NAMALWA (cell line): ENCODE measurements at regions not wholly inside any gene's neighbourhood (a gene's known extent, or its start where the extent isn't known, plus 50 kb on each side); places are given as distances from the start of the nearest gene placed in this dataset.
"Not testable (repeated sequence)": the region's sequence is repeated elsewhere in the genome, so short reads cannot be mapped to it uniquely, and the experiment has no call there.

ENCODE experiments used
- DNase-seq: peaks from one replicate; pipeline ENCODE4 v3.0.0-alpha.2; 2015; ENCODE audit warnings: low spot score

DNA sequence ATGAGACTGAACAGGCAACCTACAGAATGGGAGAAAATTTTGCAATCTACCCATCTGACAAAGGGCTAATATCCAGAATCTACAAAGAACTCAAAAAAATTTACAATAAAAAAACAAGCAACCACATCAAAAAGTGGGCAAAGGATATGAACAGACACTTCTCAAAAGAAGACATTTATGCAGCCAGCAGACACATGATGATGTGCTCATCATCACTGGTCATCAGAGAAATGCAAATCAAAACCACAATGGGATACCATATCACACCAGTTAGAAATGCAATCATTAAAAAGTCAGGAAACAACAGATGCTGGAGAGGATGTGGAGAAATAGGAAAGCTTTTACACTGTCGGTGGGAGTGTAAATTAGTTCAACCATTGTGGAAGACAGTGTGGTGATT lies 51.7 kb upstream of the PAXBP1 start:
- DNase-seq = not testable (repeated sequence)

DNA sequence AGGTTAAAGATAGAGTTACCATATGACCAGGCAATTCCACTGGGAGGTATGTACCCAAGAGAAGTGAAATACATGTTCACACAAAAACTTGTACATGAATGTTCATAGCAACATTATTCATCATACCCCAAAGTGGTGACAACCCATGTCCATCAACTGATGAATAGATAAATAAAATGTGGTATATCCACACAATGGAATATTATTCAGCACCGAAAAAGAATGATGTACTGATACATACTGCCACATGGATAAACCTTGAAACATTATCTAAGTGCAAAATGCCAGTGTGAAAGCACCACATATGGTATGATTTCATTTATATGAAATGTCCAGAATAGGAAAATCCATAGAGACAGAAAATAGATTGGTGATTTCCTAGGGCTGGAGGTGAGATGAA lies 53.4 kb upstream of the PAXBP1 start:
- DNase-seq = no peak

DNA sequence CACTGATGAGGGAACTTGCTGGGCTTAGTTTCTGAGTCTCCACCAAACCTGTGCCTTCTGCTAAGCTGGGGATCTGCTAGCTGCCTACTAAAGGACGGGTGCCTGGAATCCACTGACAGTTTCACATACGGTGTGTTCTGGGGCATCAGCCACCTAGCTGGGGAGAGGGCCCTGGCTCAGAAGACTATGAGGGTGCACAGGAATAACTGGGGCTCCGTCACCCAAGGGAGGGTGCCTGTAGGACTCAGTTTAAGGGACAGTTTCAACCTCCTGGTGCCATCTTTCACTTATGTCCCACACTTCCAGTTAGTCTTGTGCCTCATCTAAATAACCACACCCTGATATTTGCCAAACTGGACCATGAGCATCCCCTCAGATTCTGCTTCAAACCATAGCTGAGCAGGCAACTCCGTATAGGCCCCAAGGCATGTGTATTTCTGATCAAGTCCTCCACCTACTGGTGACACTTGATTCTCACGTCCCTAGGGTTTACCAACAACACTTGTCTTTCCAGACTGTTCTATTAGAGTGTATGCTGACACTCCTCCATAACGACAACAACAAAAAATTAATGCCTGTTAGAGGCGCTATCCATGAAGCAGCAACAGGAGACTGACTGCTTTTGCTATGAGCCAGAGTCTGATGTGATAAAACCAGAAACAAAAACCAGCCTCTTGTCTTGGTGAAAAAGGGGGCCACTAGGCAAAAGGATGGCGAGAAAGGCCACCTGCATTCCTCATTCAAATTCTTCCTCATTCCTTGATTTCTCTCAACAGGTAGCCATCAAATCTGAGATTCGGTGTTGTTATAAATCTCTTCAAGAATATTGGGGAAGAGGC lies 55.0 kb upstream of the PAXBP1 start:
- peak; percentile 74 for DNase-seq

DNA sequence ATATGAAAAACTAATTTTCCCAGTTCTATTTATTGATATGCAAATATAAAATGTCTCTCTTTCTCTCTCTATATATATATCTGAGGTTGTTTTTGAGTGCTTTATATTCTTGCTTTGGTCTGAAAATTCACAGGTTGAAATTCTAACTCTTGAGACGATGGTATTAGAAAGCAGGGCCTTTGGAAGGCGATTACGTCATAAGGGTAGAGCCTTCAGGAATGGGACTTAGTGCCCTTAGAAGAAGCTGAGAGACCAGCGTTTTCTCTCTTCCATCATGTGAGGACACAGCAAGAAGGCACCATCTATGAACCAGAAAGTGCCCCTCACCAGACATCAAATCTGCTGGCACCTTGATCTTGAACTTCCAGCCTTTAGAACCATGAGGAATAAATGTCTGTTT lies 57.4 kb upstream of the PAXBP1 start:
- no peak for DNase-seq

DNA sequence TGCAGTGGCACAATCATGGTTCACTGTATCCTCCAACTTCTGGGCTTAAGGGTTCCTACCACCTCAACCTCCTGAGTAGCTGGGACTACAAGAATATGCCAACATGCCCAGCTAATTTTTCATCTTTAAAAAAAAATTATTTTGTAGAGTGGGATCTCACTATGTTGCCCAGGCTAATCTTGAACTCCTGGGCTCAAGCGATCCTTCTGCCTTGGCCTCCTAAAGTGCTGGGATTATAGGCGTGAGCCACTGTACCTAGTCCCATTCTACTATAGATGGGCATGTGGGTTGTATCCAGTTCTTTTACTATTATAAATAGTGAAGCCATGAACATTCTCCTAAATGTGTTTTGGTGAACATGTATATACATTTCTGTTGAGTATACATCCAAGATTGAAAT lies 57.9 kb upstream of the PAXBP1 start:
- no peak for DNase-seq

DNA sequence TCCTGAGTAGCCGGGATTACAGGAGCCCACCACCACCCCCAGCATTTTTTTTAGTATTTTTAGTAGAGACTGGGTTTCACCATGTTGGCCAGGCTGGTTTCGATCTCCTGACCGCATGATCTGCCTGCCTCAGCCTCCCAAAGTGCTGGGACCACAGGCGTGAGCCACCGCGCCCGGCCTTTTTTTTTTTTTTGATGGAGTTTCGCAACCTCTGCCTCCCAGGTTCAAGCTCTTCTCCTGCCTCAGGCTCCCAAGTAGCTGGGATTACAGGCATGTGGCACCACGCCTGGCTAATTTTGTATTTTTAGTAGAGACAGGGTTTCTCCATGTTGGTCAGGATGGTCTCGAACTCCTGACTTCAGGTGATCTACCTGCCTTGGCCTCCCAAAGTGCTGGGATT lies 60.2 kb upstream of the PAXBP1 start:
- not testable (repeated sequence) for DNase-seq

DNA sequence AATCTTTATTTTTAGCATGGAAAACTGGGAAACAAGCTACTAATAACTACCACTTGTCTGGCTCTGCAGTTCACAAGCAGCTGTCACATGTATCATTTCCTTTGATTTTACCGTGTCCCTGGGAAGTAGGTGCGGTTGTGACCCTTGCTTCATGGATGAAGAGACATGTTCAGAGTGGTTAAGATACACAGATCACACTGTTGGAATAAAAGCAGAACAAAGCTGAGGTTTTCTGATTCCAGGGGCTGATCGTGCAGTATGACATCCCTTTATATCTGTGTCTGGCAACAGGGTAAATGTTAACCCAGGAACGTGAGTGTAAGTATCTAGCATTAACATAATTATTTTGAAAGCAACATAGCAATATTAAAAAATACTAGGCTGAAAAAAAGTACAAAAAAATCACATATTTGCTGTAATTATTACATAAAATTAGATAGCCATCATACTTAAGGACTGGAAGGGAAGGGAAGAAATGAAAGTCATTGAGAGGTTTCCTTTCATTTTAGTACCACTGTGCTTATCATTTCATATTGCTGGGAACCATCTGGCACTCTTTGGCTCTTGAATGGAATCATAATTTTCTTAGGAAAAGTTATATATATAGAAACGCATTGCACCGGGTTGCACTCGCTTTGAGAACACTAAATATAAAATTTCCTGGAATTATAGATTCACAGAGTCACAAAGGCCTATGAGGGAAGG lies 62.8 kb upstream of the PAXBP1 start:
- DNase-seq = no peak

DNA sequence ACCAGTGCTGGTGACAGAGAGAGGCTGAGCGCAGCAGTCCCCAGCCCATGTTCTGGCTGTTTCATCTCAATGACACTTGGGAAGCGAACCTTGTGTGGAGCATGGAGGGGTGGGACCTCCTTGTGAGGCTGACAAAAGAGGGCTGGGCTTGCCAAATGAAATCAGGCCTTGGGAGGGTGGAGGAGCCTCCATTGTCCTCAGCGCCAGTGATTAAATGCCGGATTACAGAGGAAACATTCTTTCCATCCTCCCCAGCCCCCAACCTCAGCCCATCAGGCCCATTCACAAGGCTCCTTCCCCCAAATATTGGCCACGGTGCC lies 63.3 kb upstream of the PAXBP1 start:
- no peak for DNase-seq

DNA sequence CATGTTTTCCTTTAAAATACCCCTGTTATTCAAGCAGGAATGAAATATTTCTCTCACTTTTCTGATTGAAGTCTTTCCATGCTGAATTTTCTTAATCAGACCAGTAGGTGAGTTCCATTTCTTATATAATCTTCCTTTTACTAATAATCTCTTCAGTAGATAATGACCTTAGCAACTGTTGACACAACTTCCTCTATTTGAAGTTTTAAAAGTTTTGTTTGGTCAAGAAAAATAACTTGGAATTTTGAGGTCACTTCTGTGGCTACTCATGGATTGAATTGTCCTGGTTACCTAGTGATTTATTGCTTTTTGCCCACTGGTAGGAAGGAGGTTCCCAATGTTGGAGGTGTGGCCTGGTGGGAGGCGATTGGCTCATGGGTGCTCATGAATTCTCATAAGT lies 70.6 kb upstream of the PAXBP1 start:
- DNase-seq = no peak

DNA sequence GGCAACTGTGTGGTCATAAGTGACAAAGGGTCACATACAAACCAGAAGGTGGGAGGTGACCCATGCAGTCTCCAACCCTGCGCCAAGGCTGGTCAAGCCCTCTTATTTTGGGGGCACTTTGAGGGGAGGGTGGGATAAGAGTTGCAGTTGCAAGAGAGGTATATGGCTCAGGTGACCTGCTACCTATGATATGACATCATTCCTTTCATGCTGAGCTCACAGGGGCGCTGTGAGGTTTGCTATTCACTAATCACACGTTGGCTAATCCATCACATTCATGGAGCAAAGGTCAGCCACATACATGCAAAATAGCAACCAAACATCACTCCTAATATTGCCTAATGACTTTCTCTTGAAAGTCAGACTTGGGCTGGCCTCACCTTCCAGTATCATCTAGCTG lies 72.0 kb upstream of the PAXBP1 start:
- DNase-seq = no peak

DNA sequence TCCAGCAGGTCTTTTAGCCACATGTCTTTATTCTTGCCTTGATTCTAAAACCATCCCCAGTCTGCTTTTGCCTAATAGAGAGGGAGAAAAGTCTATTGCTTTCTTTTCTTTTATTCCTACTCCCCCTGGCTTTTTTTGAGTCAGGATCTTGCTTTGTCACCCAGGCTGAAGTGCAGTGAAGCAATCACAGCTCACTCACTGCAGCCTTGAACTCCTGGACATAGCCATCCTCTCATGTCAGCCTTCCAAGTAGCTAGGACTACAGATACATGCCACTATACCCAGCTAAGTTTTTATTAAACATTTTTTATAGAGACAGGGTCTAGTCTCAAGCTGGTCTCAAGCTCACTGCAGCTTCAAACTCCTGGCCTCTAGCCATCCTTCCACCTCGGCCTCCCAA lies 72.5 kb upstream of the PAXBP1 start:
- DNase-seq = no peak

DNA sequence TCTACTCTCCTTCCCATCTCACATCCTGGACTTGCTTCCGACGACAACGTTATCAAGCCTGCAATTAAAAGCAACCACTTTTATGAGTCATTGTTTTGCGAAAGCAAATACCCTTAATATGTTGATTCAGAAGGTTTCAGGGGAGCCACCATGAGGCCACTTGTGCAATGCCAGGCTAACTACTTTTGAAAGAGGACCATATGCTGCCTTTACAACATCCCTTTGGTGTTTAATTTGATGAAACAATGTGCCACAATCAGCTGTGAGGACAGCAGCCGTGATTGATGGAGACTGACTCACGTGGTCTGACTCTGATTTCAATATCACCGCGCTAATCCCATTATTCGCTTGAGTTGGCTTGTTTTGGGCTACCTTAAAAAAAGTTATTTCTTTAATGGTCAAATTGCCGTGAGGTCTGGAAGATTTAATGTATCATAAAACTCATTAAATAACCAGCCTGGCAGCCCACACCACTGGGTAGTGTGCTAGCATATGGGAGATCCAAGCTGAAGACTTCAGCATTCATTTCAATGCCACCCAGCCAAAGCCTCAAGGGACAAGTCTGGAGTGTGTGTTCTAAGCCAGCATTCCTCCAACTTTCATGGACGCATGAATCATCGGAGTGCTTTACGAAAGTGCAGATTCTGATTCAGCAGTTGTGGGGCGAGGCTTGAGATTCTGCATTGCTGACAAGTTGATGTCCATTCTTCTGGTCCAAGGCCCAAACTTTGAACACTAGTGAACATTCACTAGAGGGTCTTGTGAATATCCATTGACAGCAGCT lies 73.3 kb upstream of the PAXBP1 start:
- peak; percentile 8 for DNase-seq

DNA sequence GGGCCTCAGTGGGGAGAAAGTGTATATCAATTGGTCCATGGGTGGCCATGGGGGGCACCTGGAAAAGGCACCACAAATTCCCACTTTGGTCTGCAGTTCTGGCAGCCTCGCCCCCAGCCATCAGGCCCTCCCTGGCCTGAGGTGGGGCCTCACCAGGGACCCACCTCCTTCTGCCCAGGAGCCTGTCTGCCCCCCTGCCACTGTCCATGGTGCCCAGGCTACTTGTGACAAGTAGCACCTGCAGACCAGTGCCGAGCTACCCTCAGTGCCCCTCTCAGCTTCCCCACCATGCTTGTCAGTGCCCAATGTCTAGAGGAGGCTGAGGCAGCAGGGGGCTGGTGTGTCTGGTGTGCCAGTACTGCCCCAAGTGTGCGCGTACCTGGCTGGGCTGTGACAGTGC lies 87.1 kb upstream of the PAXBP1 start:
- no peak for DNase-seq

DNA sequence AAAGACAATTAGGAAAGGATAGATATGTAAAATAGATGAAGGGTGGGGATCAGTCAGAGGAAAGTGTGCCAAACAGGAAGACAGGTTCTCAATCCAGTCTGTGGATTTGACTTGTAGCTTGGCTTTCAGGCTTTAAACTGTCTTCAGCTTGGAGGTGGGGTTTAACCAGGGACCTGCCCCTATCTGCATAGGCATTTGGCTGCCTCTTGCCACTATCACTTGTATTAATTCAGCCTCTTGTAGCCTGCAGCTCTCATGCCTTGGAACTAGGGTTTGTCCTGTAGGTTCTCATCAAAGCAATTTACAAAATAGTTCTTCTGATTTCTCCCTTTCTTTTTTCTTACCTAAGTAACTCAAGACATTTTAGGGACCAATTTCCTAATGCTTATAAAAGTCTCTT lies 88.8 kb upstream of the PAXBP1 start:
- no peak for DNase-seq

DNA sequence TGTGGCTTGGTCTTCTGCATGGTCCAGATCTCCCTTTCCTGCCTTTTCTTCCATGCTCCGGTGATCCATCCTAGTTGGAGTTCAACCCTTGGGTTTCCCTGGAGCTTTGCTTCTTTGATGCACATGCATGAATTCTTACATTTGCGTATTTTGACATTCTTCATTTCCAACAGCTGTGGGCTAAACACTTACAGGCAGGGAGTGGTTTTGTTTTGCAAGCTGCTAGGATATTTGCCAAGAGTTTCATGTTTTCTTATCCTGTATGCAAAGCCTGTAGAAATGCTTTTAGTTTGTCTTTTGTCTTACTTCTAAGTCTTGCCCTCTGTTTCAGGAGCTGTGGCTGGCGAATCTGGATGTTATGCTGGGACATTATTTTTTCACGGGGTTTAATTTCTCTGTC lies 90.3 kb upstream of the PAXBP1 start:
- DNase-seq = no peak

DNA sequence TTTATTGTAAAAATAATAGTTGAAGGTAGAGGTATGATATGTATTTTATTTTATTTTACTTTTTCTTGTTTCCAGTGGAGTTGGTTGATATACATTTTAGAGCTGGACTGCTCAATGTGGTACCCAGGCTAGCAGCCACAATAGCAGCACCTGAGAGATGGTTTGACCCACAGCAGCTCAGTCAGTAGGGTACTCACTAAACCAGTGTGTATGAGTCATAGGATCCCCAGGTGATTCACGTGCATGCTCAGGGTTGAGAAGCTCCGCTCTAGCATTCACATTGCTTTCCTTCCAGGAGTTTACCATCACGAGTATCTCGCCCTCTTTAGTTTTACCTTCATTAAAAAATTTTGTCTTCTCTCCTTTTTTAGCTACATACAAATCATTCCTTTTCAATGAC lies 96.0 kb upstream of the PAXBP1 start:
- DNase-seq = no peak

DNA sequence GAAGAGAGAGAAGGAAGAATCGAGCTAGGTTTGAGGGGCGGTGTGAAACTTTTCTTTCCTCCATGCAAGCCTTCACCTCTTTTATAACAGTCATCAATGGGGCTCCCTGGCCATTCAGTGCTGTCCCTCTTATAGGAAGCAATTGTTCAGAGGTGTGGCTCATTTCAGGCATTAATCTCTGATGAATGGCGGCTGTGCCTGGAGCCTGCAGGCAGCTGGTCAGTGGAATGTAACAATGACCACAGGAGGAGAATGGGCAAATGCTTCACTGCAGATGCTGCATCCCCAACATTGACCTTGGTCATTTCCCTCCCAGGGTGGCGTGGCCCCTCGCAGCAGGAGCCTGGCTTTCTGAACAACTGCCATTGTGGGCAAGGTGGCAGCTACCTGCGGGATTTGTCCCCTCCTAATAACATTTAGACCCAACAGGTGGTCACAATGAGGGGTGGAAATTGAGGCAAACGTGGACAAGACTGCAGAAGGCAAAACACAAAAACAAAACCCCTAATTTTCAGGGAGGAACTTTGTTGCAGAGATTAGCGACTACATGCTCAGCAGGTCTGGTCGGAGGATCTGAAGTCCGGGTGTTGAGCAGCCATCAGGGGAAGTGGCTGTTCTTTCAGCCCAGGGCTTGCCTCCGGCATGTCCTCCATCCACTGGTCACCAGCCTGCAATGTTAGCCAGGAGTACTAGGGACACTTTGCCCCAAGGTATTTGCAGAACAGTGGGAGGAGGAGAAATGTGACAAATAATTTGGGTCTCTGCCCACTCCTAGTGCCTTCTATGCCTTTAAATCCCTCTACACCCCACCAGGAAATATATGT lies 97.3 kb upstream of the PAXBP1 start:
- no peak for DNase-seq

DNA sequence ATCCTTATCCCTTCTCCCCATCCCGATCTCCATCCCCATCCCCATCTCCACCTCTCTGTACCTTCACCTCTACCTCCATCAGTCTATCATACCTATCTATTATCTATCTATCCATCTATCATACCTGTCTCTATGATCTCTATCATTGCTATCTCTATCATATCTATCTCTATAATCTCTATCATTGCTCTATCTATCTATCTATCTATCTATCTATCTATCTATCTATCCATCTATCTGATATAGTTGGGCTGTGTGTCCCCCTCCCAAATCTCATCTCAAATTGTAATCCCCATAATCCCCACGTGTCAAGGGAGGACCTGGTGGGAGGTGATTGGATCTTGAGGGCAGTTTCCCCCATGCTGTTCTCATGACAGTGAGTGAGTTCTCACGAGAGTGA lies 97.9 kb upstream of the PAXBP1 start:
- no peak for DNase-seq

DNA sequence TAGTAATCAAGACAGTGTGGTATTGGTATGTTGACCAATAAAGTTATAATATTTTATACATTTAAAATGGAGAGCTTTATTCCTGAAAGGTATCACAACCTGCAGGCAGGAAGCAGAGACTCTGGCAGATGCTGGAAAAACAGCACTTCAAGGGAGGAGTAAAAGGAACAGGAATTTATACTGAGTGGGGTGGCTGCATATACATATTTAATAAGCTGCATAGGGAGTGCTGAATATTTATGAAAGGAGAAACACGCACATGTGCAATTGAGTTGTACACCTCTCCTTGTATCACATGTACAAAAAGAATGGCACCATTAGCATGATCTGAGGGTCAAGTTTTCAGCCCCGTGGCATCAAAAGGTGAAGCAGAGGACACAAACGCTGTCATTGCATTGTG lies 104.9 kb upstream of the PAXBP1 start:
- DNase-seq = no peak

DNA sequence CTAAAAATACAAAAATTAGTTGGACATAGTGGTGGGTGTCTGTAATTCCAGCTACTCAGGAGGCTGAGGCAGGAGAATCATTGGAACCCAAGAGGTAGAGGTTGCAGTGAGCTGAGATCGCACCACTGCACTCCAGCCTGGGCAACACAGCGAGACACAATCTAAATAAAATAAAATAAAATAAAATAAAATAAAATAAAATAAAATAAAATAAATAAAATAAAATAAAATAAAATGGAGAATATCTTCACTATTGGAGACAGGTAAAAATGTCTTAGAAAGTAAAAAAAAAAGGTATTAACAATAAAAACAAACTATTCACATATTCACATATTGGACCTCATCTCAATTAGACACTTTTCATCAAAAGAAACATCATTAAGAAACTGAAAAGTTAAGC lies 106.3 kb upstream of the PAXBP1 start:
- DNase-seq = not testable (repeated sequence)

DNA sequence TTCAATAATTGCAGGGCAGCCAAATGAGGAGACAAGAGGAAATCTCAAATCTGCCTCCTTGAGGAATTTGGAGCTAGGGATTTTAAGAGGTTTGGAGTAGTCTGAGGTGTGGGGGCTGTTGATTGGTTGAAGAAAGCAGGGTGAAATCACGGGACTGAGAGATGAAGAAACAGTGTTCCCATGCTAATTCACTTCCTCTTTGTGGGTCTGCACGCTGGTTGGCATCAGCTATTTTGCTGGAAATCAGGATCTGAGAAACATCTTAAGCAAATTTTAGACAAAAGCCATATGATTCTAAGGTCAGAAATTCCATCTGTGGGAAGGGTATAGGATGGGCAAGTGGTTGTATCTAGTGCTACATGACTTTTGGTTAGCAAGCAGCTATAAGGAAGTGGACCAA lies 107.1 kb upstream of the PAXBP1 start:
- DNase-seq = no peak

DNA sequence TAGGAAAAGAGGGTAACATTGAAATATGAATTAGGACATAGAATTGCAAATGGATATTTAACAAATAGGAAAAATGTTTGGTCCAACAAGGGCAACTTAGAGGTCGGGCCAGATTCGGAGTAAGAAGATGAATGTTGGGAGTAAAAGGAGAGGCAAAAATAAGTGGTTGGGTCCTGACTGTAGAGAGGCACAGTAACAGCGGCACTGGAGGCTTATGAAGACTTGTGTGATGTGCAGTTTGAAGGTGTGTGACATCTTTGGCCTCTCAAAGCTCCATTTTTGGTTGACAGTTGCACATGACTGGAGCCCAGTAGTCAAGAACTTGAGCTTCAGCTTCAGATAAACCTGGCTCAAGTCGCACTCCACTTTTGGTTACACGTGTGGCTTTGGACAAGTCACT lies 109.9 kb upstream of the PAXBP1 start:
- DNase-seq = no peak
